Memory B cell (primary cell): ENCODE measurements at regions not wholly inside any gene's neighbourhood (a gene's known extent, or its start where the extent isn't known, plus 50 kb on each side); places are given as distances from the start of the nearest gene placed in this dataset.

ENCODE experiments used
- ATAC-seq: fragments of 150-1000 bp; cut with Tn5 transposase; 2 replicates; pipeline ENCODE4 v1.10.0; 2021; ENCODE audit warnings: low read depth, mild to moderate bottlenecking, moderate library complexity
- DNase-seq, 2 donors: peaks; one replicate each; pipeline ENCODE4 v3.0.0; 2022; ENCODE audit warnings: low spot score in 2 of 2
- H3K27ac Mint-ChIP-seq: one replicate; pipeline ENCODE4 v1.8.0; 2022; ENCODE audit warnings: mild to moderate bottlenecking, moderate library complexity, mixed read lengths
- H3K27me3 Mint-ChIP-seq: one replicate; pipeline ENCODE4 v1.8.0; 2022; ENCODE audit warnings: mixed read lengths
- H3K36me3 Mint-ChIP-seq: one replicate; pipeline ENCODE4 v1.8.0; 2022; ENCODE audit warnings: mild to moderate bottlenecking, mixed read lengths
- H3K4me1 Mint-ChIP-seq: one replicate; pipeline ENCODE4 v1.8.0; 2022; ENCODE audit warnings: mixed read lengths
- H3K4me3 Mint-ChIP-seq: one replicate; pipeline ENCODE4 v1.8.0; 2022; ENCODE audit warnings: mild to moderate bottlenecking, moderate library complexity, mixed read lengths
- H3K9me3 Mint-ChIP-seq: one replicate; pipeline ENCODE4 v1.8.0; 2022; ENCODE audit warnings: mixed read lengths

DNA sequence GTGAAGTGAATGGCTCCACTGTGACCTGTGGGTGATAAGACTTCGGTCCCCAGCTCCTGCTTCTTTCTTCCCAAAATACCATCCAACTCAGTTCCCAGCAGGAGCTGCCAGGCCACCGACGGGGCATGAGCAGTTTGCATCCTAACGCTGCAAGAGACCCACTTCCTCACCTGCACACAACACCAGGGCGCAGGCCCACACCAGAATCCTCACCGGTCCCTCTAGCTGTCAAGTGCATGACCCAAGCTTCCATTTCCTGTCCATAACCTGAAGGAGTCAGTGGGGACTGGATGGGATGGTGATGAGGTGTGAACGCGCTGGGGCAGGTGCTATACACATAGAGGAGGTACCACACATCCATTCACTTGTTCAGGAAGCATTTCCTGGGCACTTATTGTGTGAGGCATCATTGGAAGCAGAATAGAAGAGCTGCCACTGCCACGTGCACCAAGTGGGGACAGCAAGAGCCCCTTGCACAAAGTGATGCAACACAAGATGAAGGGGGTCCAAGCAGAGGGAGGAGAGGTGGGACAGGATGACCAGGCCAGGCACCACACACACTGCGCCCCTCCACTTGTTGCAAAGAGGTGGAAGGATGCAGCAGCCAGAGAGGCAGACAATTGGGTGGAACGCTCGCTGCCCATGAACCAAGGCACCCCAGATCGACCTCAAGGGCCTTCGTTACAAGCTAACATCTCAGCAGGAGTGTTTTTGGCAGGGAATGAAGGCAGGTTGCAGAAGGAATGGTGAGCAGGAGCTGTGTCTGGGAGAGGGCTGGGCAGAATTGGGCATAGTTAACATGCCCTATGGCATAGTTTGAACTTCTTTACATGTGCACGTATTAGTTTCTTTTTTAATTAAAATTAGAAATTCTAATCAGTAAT, 605.8 kb upstream of the MGMT start:
- Mint-ChIP-seq H3K9me3 (no peaks in the 10 kb centered on the region), H3K27me3 (peaks cover 6% of the 10 kb centered on the region), H3K4me3 (no peak overlapping the region), H3K27ac (no peak overlapping the region), H3K36me3 (no peaks in the 10 kb centered on the region), H3K4me1 (no peaks in the 10 kb centered on the region)
- ATAC-seq (no peak), DNase-seq (no peak)

DNA sequence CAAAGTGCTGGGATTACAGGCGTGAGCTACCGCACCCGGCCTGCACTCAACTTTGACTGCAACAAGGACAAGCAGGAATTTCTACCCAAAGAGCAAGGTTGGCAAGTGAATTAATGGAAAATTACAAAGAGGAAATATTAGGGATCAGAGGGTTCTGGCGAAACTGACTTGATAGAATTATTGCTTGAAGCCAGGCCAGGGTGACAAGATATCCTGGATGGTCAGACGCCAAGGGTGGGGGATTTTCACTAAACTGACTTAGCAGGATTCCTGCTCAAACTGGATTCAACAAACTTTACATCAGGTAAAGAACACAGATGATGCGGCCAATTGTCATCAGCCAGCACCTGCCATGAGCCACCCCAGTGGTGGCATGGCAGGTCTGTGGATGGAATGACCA, 603.6 kb upstream of the MGMT start:
- H3K9me3 Mint-ChIP-seq = no peaks in the 10 kb centered on the region
- H3K4me1 Mint-ChIP-seq = no peaks in the 10 kb centered on the region
- H3K27ac Mint-ChIP-seq = no peak overlapping the region
- ATAC-seq (no peak), DNase-seq (no peak)
- no peaks in the 10 kb centered on the region for H3K36me3 Mint-ChIP-seq
- no peak overlapping the region for H3K4me3 Mint-ChIP-seq
- peaks cover 8% of the 10 kb centered on the region for H3K27me3 Mint-ChIP-seq

DNA sequence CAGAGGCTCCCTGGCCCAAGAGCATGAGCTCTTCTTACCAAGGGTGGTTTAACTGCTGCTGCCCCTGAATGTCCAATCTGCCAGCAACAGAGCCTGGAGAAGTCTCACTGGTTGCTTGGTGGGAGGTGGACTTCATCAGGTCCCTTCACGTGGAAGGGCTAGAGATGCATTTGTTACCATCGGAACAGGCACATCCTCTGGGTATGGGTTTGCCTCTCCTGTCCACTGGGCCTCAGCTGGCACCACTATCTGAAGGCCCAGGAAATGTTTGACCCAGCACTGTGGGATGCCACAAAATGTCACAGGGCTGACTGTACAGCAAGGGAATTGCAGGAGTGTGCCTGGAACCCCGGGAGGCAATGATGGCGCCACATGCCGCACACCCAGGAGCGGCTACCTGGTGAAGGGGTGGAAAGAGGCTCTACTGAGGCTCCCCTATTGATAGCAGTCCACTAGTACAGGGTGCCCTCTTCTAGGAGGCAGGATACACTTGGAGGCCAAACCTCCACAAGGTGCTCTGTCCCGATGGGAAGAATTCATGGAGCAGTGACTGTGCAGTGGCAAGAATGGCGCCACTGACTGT, 603.1 kb upstream of the MGMT start:
- Mint-ChIP-seq H3K27ac (no peak overlapping the region), H3K4me3 (no peak overlapping the region), H3K9me3 (no peaks in the 10 kb centered on the region), H3K4me1 (no peaks in the 10 kb centered on the region), H3K27me3 (peaks cover 8% of the 10 kb centered on the region), H3K36me3 (no peaks in the 10 kb centered on the region)
- DNase-seq (no peak), ATAC-seq (no peak)

DNA sequence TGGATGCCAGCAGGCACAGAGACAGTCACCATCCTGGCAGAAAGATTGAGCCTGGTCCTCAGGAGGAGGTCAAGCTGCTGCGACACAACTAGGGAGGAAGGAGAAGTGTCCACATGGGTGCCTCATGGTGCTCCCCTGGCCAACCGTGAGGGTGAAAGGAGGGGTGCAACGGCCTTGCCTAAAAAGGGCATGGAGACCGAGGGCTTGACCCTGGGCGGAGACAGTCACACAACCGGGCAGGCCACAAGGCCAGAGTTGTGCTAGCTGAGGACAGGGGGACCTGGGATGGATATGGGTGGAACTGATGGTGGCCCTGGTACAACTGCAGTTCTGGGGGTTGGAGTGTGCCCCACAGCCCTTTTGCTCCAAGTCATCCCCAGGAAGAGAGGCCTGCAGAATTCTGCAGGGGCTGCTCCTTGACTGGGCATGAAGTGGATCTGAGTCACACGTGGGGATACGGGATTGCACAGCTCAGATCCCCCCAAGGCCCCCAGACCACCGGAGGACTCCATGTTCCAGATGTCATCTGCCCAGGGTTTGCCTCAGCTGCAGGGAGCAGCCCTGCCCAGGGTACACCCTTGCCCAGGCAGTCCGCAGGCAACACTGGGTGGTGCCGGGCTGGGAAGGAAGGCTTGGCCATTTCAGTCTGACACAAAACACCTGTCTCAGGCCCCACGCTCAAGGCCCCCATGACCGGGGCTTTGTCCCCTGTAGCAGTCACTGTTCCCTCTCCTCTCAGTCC, 602.3 kb upstream of the MGMT start:
- DNase-seq = no peak
- Mint-ChIP-seq H3K36me3 (no peaks in the 10 kb centered on the region), H3K4me1 (no peaks in the 10 kb centered on the region), H3K4me3 (no peak overlapping the region), H3K27ac (no peak overlapping the region), H3K27me3 (peaks cover 8% of the 10 kb centered on the region), H3K9me3 (no peaks in the 10 kb centered on the region)
- ATAC-seq = no peak

DNA sequence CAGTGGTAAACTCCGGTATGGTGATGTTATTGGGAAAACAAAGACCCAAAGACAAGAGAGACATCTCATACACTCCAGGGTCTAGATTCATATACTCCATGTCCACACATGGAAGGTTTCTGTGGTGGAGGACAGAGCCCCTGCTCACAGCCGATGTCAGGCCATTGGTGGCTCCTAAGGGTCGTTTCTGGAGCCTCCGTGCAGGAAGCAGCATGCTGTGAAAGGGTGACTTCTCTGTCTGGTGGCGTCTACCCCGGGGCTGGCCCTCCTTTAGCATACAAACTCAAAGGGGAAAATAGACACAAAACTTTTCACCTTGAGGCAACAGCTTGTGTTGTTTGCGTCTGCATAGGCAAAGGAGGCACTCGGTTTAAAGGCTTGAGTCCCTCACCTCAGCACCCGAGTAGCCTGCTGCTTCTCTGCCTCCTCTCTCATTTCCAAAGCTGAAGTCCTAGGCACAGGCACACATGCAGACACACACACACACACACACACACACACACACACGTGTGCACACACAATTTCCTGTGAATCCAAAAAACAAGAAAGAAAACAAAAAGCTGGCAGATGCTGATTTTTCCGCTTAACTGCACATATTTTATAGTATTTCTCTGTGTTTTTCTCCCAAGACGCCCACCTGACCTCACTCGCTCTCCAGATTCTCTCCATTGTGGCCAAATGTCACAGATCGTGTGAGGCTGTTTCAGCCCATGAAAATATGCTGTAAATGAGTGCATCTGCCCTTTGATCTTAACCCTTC, 601.4 kb upstream of the MGMT start:
- no peak overlapping the region for H3K27ac Mint-ChIP-seq
- H3K4me3 Mint-ChIP-seq = no peak overlapping the region
- no peaks in the 10 kb centered on the region for H3K36me3 Mint-ChIP-seq
- no peaks in the 10 kb centered on the region for H3K4me1 Mint-ChIP-seq
- peaks cover 8% of the 10 kb centered on the region for H3K27me3 Mint-ChIP-seq
- ATAC-seq = no peak
- no peak for DNase-seq
- H3K9me3 Mint-ChIP-seq = no peaks in the 10 kb centered on the region

DNA sequence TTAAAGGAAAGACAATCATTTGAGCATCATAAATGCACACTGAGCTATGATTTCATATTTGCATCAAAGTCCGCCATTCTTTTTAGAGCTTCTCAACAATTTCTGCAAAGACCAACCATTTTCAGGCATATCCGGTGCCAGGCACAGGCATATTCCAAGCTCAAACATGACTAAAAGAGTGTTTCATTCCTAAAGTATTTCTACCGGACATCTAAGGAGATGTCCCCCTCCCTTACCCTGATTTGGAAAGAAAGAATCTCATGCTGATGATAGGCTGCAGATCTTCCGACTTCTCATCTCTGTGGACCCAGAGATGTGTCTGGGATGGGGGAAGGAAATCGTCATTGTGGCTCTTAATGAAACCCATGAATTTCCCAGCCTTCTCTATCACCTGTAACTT, 600.5 kb upstream of the MGMT start:
- no peak overlapping the region for H3K27ac Mint-ChIP-seq
- peaks cover 4% of the 10 kb centered on the region for H3K27me3 Mint-ChIP-seq
- H3K36me3 Mint-ChIP-seq = no peaks in the 10 kb centered on the region
- ATAC-seq (no peak), DNase-seq (no peak)
- H3K4me3 Mint-ChIP-seq = no peak overlapping the region
- H3K9me3 Mint-ChIP-seq = no peaks in the 10 kb centered on the region
- no peaks in the 10 kb centered on the region for H3K4me1 Mint-ChIP-seq

DNA sequence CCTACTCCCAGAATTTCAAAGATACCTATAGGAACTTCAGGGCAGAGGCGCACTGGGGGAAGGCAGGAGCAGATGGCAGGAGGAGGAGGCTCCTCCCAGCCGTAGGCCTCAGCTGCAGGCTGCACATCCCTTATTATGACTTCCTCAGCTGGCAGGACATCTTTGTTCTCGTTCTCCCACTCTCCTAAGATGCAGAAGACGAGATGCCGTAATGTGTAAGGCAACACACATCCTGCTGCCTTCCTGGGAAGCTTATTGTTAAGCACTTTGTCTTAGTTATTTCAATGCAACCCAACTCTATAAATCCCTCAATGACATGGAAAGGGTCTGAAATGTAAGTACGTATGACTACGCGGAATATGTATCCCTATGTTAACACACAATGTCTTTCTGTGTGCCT, 599.8 kb upstream of the MGMT start:
- Mint-ChIP-seq H3K27me3 (peaks cover 4% of the 10 kb centered on the region), H3K27ac (no peak overlapping the region), H3K4me3 (no peak overlapping the region)

DNA sequence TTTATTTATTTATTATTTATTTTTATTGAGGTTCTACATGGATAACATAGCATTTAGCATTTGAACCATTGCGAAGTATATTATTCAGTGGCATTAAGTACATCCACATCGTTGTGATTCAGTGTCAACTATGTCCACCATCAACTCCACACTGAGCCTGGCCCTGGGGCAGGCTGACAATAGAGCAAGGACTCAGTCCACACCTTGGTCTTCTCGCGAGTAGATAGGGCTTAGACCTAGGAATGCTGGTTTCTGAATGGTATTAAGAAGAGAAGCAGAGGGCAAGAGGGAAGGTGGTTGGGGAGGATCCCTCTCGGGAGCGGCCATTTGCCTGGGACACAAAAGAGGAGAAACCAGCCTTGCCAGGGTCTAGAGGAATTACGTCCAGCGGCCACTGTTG, 599.2 kb upstream of the MGMT start:
- no peak overlapping the region for H3K4me3 Mint-ChIP-seq
- peaks cover 2% of the 10 kb centered on the region for H3K27me3 Mint-ChIP-seq
- no peaks in the 10 kb centered on the region for H3K4me1 Mint-ChIP-seq
- no peak for ATAC-seq
- no peak overlapping the region for H3K27ac Mint-ChIP-seq
- H3K36me3 Mint-ChIP-seq = no peaks in the 10 kb centered on the region
- no peak for DNase-seq
- no peaks in the 10 kb centered on the region for H3K9me3 Mint-ChIP-seq

More for the DNA sequence above, 599.8 kb upstream of the MGMT start:
- H3K36me3 Mint-ChIP-seq = no peaks in the 10 kb centered on the region
- H3K4me1 Mint-ChIP-seq = no peaks in the 10 kb centered on the region
- DNase-seq (no peak), ATAC-seq (no peak)
- H3K9me3 Mint-ChIP-seq = no peaks in the 10 kb centered on the region

DNA sequence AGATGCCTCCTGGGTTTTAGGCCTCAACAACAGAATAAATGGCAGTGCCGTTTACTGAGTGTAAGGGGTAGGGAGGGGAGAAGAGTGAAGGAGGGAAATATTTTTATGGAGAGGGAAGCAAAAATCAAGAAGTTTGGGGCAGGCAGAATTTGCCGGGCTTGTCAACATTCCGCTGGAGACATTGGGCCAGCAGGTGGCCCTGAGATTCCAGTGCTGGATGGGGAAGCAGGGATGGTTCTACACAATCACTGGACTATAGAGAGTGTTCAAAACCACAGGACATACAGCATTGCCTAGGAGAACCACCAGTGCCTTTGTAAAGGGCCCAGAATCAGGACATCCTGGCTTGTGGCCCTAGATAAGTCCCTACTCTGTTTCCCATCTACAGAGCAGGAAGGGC, 598.6 kb upstream of the MGMT start:
- Mint-ChIP-seq H3K27ac (no peak overlapping the region), H3K9me3 (no peaks in the 10 kb centered on the region)

DNA sequence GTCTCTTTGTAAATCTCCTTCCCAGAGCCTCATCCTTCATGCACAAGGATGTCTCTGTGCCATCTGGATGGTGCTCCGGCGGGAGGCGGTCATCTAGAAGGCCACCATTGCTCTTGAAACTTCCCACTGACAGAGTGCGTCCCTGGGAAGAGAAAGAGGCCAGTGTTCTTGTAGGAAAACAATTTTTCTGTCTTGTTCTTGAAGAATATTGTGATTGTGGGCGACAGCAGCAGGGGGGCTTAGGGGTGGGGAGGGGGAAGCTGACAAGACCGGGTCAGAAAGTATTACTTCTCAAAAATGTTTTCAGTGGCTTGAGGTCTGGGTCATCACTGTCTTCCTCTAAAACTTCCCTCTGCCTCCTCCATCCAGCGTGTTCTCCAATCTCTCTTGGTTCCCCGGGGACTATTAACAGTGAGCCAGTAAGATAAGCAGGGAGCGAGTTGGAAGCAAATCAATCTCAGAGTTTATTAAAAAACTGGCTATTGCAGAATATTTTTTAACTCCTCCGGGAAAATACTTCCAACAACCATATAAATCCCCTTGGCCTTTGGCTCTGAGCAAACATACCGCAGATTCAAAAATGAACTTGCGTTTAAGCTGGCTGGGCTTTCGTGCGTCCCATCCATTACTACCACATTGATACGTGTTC, 597.8 kb upstream of the MGMT start:
- ATAC-seq (no peak), DNase-seq (no peak)
- Mint-ChIP-seq H3K27ac (no peak overlapping the region), H3K9me3 (no peaks in the 10 kb centered on the region), H3K4me3 (no peak overlapping the region), H3K4me1 (no peaks in the 10 kb centered on the region), H3K27me3 (peaks cover 2% of the 10 kb centered on the region), H3K36me3 (no peaks in the 10 kb centered on the region)

More for the DNA sequence above, 598.6 kb upstream of the MGMT start:
- ATAC-seq (no peak), DNase-seq (no peak)
- peaks cover 2% of the 10 kb centered on the region for H3K27me3 Mint-ChIP-seq
- H3K36me3 Mint-ChIP-seq = no peaks in the 10 kb centered on the region
- H3K4me1 Mint-ChIP-seq = no peaks in the 10 kb centered on the region
- H3K4me3 Mint-ChIP-seq = no peak overlapping the region

DNA sequence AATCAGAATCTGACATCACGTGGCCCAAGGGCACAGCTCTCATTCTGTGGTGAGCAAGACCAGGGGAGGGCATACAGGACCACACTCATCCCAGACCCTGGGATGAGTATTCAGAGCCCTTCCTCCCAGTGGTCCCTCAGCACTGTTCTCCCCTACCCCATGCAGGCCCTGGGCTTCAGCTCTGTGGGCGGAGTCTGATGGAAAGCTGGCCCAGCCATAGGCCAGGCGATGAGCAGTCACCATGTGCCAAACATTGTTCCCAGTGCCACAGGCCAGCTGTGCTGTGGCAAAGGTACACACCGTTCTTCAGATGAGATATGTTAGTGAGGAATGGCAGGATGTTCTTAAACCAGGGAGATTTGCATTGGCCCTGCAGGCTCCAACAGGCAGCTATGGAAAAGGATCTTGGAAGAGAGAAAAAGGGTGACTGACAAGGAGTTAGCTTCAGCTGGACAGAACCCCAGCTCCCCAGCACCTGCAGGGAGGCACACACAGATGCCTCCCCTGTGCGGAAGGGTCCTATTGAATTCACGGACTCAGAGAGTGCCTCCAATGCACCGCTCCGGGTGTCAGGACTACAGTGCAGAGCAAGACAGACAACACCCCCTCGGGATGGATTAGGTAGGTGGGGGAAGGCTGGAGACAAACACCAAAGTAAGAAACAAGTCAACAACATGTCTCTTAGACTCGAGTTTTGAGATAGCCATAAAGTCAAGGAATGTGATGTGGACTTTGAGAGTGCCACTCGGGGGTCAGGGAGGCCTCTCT, 596.0 kb upstream of the MGMT start:
- Mint-ChIP-seq H3K4me3 (no peak overlapping the region), H3K36me3 (no peaks in the 10 kb centered on the region), H3K4me1 (no peaks in the 10 kb centered on the region), H3K27ac (no peak overlapping the region), H3K9me3 (no peaks in the 10 kb centered on the region), H3K27me3 (peaks cover 2% of the 10 kb centered on the region)
- ATAC-seq = no peak
- DNase-seq = no peak

DNA sequence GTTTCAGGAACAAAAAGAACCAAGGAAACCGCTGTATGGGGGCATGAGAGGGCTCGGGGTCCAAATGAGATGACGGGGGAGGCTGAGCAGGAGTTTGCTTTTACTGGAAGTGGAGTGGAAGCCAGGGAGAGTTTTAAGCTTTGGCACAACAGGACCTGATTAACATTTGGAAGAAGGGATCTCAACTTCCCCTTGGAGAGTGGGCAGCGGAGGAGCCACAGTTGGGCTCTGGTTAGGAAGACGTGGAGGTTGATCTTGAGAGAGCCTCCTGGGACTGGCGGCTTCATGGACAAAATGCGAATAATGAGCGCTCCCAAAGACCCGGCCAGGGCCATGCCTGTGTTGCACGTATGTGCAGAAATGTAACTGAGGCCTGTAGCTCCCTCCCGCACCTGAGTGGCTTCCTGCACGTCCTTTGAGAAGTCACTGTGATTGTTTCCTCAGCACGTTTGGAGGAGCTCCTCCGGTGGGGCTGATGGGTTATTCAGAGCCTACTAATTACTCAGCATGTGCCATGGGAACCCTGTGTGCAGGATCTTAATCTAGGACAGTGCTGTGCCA, 595.3 kb upstream of the MGMT start:
- ATAC-seq (no peak), DNase-seq (no peak)
- no peaks in the 10 kb centered on the region for H3K36me3 Mint-ChIP-seq
- no peak overlapping the region for H3K27ac Mint-ChIP-seq
- no peak overlapping the region for H3K4me3 Mint-ChIP-seq
- peaks cover 2% of the 10 kb centered on the region for H3K27me3 Mint-ChIP-seq
- H3K4me1 Mint-ChIP-seq = no peaks in the 10 kb centered on the region
- no peaks in the 10 kb centered on the region for H3K9me3 Mint-ChIP-seq
